ENCODE measurements at regions not wholly inside any gene's neighbourhood (a gene's known extent, or its start where the extent isn't known, plus 50 kb on each side); places are given as distances from the start of the nearest gene placed in this dataset.
A peak's percentile ranks its signal among the peaks of the same experiment; 100 is the strongest.

DNA sequence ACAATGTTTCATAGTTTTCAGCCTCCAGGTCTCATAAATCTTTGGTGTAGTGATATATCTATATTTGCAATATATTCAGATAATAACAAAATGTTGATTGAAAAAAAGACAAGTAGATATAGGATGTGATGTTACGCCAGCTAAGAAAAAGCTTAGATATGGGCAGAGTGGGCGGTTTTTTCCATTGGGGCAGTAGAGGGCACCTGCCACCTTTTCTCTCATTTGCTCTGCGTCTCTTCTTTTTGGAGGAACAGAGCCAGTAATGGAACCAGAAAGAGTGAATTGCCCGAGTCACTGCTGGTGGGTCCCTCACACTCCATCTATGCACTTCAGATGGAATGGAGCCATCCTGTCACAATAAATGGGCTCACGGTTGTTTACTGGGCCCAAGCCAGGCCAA, 62.1 kb upstream of the FANCC start:
- no peak for TF ChIP-seq ZFX (IDR thresholded peaks at IDR 0.05; ENCODE audit: borderline replicate concordance)
- TF ChIP-seq, protein P1, sequence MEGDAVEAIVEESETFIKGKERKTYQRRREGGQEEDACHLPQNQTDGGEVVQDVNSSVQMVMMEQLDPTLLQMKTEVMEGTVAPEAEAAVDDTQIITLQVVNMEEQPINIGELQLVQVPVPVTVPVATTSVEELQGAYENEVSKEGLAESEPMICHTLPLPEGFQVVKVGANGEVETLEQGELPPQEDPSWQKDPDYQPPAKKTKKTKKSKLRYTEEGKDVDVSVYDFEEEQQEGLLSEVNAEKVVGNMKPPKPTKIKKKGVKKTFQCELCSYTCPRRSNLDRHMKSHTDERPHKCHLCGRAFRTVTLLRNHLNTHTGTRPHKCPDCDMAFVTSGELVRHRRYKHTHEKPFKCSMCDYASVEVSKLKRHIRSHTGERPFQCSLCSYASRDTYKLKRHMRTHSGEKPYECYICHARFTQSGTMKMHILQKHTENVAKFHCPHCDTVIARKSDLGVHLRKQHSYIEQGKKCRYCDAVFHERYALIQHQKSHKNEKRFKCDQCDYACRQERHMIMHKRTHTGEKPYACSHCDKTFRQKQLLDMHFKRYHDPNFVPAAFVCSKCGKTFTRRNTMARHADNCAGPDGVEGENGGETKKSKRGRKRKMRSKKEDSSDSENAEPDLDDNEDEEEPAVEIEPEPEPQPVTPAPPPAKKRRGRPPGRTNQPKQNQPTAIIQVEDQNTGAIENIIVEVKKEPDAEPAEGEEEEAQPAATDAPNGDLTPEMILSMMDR (IDR thresholded peaks at IDR 0.05), result no peak
- H3K27ac ChIP-seq, result no peak overlapping the region

DNA sequence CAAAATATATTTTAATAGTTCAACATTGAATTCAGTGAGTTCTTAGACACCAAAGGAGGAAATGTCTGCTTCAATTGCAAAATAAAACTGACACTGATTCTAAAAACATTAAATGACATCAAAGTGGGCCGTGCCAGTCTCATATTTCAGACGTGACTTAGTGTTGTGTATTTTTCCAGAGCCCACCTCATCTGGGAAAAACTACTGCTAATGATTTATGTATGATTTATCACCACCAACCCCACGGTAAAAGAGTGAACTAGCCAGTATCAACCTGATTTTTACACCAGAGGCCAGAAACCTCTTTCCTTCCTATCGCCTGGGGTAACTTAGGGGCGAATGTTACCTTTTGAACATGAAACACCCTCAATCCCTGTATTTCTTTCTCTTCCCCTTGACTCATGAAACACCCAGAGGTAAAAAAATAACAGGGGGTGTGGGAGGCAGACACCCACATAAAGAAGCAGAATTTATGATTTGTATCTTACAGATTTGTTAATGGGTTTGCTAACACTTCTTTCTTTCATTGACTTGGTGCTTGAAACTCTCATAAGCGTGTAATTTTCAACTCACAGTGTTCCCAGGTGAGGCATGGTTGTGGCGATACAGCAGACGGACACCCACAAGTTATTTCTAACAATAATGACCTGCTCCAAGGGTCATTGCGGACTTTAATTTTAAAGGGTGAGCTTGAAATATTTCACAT, 56.4 kb upstream of the FANCC start:
- TF ChIP-seq, protein P1 (IDR thresholded peaks at IDR 0.05), result no peak
- no peak for TF ChIP-seq ZFX (IDR thresholded peaks at IDR 0.05; ENCODE audit: borderline replicate concordance)
- H3K27ac ChIP-seq, result no peak overlapping the region

DNA sequence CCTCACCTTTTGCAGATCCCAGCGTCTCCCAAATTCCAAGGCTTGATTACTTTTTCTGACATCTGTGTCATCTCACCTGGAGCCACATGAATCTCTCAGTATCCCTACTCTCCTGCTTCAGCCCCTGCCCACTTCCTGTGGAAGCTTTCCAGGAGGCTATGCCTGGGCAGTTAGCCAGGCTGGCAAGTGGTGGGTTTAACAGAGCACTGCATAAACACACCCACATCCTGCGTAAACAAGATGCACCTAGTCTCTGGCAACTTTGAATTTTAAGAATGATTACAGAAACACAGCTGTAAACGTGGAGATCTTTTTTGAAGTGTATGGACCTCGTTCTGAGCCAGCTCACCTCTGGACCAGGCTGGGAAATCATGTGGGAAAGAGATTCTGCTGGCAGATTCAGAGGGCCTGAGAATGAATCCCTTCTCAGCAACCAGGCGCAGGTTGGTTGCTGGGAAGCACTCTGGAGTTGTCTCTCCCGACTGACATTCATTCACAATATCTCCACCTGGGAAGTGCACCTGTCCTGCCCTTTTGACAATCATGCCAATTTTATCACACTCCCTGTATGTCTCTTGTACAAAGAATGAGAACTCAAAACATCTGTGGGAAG, 55.7 kb upstream of the FANCC start:
- H3K27ac ChIP-seq, result 0 out of 2 replicates have a peak overlapping the region, but pooled peaks have one; percentile 4
- TF ChIP-seq ZFX (IDR thresholded peaks at IDR 0.05; ENCODE audit: borderline replicate concordance), result no peak
- TF ChIP-seq, protein P1 (IDR thresholded peaks at IDR 0.05), result no peak

DNA sequence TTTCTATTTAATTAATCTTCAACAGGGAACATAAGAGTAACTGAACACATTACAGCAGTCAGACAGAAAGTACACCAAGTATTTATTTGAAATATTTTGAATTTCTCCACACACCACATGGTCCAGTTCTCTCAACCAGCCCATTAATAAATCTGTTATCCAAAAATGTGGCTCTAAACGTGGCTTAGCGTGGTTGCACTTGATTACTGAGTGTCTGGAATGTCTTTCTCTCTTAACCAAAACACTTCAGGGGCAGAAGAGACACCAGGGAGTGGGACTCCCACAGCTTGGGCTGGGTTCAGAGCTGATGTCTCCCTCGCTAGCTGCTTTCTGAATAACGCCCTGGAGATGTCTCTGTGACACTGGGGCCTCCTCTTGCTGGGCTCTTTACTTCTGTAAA, 52.6 kb upstream of the FANCC start:
- no peak for TF ChIP-seq ZFX (IDR thresholded peaks at IDR 0.05; ENCODE audit: borderline replicate concordance)
- TF ChIP-seq, protein P1 (IDR thresholded peaks at IDR 0.05), result no peak
- no peak overlapping the region for H3K27ac ChIP-seq

DNA sequence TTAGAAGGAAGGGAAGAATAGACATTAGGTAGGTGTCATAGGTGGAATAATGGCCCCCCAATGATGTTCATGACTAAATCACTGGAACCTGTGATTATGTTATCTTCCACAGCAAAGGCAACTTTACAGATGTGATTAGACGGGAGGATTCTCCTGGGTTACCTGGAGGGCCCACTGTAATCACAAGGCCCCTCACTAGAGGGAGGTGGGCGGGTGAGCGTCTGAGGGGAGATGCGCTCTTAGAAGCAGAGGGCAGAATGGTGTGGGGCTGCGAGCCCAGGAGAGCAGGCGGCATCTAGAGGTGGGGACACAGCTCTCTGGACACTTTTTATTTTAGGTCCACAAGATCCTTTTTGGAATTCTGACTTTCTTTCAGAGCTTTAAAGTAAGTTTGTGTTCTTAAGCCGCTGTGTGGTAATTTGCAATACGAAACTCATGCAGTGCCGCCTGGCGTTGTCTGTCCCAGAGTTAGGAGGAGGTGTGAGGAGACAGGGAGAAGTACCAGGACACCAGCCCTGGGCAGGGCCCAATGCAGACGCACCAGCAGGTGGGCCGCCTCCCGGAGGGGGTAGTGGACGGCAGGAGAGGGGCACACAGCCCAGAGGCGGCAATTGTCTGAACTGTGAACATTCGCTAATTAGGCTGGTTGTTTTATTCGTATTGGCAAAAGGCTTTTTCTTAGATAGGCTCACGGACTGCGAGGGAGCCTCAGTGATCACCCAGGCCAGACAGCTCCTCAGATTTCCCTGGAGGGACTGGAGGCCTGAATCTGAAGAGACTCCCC, 51.1 kb upstream of the FANCC start:
- TF ChIP-seq ZFX (IDR thresholded peaks at IDR 0.05; ENCODE audit: borderline replicate concordance), result no peak
- TF ChIP-seq, protein P1 (IDR thresholded peaks at IDR 0.05), result no peak
- H3K27ac ChIP-seq, result no peak overlapping the region
